GM23338 (cell line): ENCODE measurements at regions not wholly inside any gene's neighbourhood (a gene's known extent, or its start where the extent isn't known, plus 50 kb on each side); places are given as distances from the start of the nearest gene placed in this dataset.

Source experiments
- ATAC-seq: fragments of 200-7000 bp; cut with Tn5 transposase; 3 replicates; pipeline ENCODE4 v1.9.1; 2020
- DNase-seq: peaks from one replicate; pipeline ENCODE4 v3.0.0-alpha.2; 2015; ENCODE audit warnings: low spot score
- H2AFZ ChIP-seq: fragments of 200-600 bp; sonication (generic); 2 replicates; pipeline ENCODE4 v1.8.0; 2016; ENCODE audit warnings: antibody characterized with exemption, mild to moderate bottlenecking, moderate library complexity
- H3F3A ChIP-seq: fragments of 200-600 bp; sonication (generic); replicated peaks from 2 replicates; pipeline ENCODE4 v1.8.0; 2017; ENCODE audit warnings: antibody characterized with exemption, mixed run types, low read depth
- H3K27ac ChIP-seq: fragments of 200-600 bp; sonication (generic); 2 replicates; pipeline ENCODE4 v1.6.1; 2016; ENCODE audit warnings: low read depth
- H3K27me3 ChIP-seq: fragments of 200-600 bp; sonication (generic); 2 replicates; pipeline ENCODE4 v1.8.0; 2016; ENCODE audit warnings: mild to moderate bottlenecking, mixed run types, moderate library complexity; ENCODE audit not compliant: insufficient read depth
- H3K36me3 ChIP-seq: fragments of 200-600 bp; sonication (generic); 2 replicates; pipeline ENCODE4 v1.8.0; 2016; ENCODE audit warnings: mild to moderate bottlenecking; ENCODE audit not compliant: insufficient read depth
- H3K4me1 ChIP-seq: fragments of 200-600 bp; sonication (generic); 2 replicates; pipeline ENCODE4 v1.8.0; 2016; ENCODE audit warnings: mild to moderate bottlenecking, moderate library complexity; ENCODE audit not compliant: insufficient read depth
- H3K4me2 ChIP-seq: fragments of 200-600 bp; sonication (generic); 2 replicates; pipeline ENCODE4 v1.7.1; 2017; ENCODE audit warnings: mixed run types
- H3K4me3 ChIP-seq: fragments of 200-600 bp; sonication (generic); 2 replicates; pipeline ENCODE4 v1.6.1; 2016; ENCODE audit warnings: mixed run types
- H3K79me2 ChIP-seq: fragments of 200-600 bp; sonication (generic); replicated peaks from 2 replicates; pipeline ENCODE4 v1.8.0; 2017; ENCODE audit warnings: mild to moderate bottlenecking; ENCODE audit not compliant: insufficient read depth
- H3K9me2 ChIP-seq: fragments of 200-600 bp; sonication (generic); 2 replicates; pipeline ENCODE4 v1.8.0; 2017; ENCODE audit not compliant: insufficient read depth
- H4K20me1 ChIP-seq: fragments of 200-600 bp; sonication (generic); replicated peaks from 2 replicates; pipeline ENCODE4 v1.8.0; 2017; ENCODE audit warnings: mild to moderate bottlenecking; ENCODE audit not compliant: insufficient read depth
- H3K27ac Mint-ChIP-seq: 2 replicates; pipeline ENCODE4 v1.8.0; 2020; ENCODE audit warnings: inconsistent platforms, mild to moderate bottlenecking, moderate library complexity, mixed read lengths
- H3K27me3 Mint-ChIP-seq: 3 replicates; pipeline ENCODE4 v1.8.0; 2022; ENCODE audit warnings: low read depth, mild to moderate bottlenecking, moderate library complexity, mixed read lengths, inconsistent platforms; ENCODE audit not compliant: insufficient read depth, poor library complexity
- H3K36me3 Mint-ChIP-seq: 3 replicates; pipeline ENCODE4 v1.8.0; 2021; ENCODE audit warnings: low read depth, mild to moderate bottlenecking, inconsistent platforms, moderate library complexity, mixed read lengths
- H3K4me1 Mint-ChIP-seq: 3 replicates; pipeline ENCODE4 v1.8.0; 2020; ENCODE audit warnings: mild to moderate bottlenecking, inconsistent platforms, mixed read lengths
- H3K4me3 Mint-ChIP-seq: 3 replicates; pipeline ENCODE4 v1.8.0; 2021; ENCODE audit warnings: moderate library complexity, mild to moderate bottlenecking, inconsistent platforms, mixed read lengths
- H3K9me3 Mint-ChIP-seq: 3 replicates; pipeline ENCODE4 v1.8.0; 2020; ENCODE audit warnings: moderate library complexity, mild to moderate bottlenecking, inconsistent platforms, mixed read lengths
- CREB1 ChIP-seq: fragments of 250-450 bp; sonication (Bioruptor Pico); IDR thresholded peaks from 2 replicates; pipeline ENCODE4 v1.5.0; 2020; ENCODE audit warnings: low read depth, mild to moderate bottlenecking, moderate library complexity
- CTCF ChIP-seq, 2 experiments: fragments of 200-600 bp in 1 of 2; sonication (generic) in 1 of 2; conservative IDR thresholded peaks; 2 replicates each; pipeline versions ENCODE4 v1.5.1 to v1.6.1; 2016 to 2017; ENCODE audit warnings: antibody characterized with exemption in 2 of 2, low read depth in 2 of 2, mild to moderate bottlenecking in 2 of 2, moderate library complexity in 1 of 2
- EZH2 ChIP-seq: fragments of 200-600 bp; sonication (generic); IDR thresholded peaks from one replicate; pipeline ENCODE4 v1.8.0; 2017; ENCODE audit warnings: antibody characterized with exemption, mild to moderate bottlenecking, low read depth; ENCODE audit not compliant: unreplicated experiment
- EZH2phosphoT487 ChIP-seq: fragments of 200-600 bp; sonication (generic); IDR thresholded peaks from one replicate; pipeline ENCODE4 v1.8.1; 2018; ENCODE audit warnings: antibody characterized with exemption; ENCODE audit not compliant: unreplicated experiment
- POLR2AphosphoS5 ChIP-seq: IDR thresholded peaks from 2 replicates; pipeline ENCODE4 v1.6.1; 2016; ENCODE audit warnings: antibody characterized with exemption, low read depth
- STAT1 ChIP-seq: IDR thresholded peaks from one replicate; pipeline ENCODE4 v1.6.1; 2016; ENCODE audit warnings: antibody characterized with exemption; ENCODE audit not compliant: unreplicated experiment
- ZNF114 ChIP-seq: fragments of 250-450 bp; sonication (Bioruptor Pico); IDR thresholded peaks from 2 replicates; pipeline ENCODE4 v1.5.0; 2020; ENCODE audit warnings: mild to moderate bottlenecking, moderate library complexity
- ZNF331 ChIP-seq: fragments of 250-450 bp; sonication (Bioruptor Pico); IDR thresholded peaks from 2 replicates; pipeline ENCODE4 v1.5.0; 2020; ENCODE audit warnings: low read depth, mild to moderate bottlenecking, moderate library complexity
- TF ChIP-seq, protein P1 (sequence below): IDR thresholded peaks from one replicate; pipeline ENCODE4 v1.6.1; 2018; ENCODE audit warnings: antibody characterized with exemption; ENCODE audit not compliant: unreplicated experiment
- TF ChIP-seq, protein P2 (sequence below): IDR thresholded peaks from 2 replicates; pipeline ENCODE4 v1.6.1; 2016; ENCODE audit warnings: antibody characterized with exemption

DNA sequence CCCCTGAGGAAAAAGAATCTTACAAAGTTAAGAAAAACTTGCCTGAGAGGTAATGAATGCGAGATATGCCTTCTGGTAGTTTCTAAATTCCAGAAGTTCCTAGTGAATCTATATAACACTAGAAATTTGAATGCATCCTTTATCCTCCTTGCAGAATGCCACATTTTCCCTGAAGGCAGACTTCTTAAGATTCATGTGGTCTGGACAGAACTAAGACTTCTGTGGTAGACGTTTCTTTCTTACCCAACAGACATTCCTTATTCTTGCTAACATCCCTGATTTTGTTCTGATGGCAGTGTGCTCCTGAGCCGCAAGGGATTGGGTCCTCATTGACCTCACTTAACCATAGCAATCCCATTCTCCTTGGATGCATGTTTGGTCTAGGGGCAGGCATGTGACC is 121.3 kb upstream of the PAPPA2 start:
- Histone ChIP-seq H3K4me2 (no peak overlapping the region), H3K9me2 (no peaks in the 10 kb centered on the region; the same call in 1 of the 2 replicates), H3K27ac (no peak overlapping the region), H4K20me1 (no peaks in the 10 kb centered on the region), H2AFZ (no peak overlapping the region), H3K79me2 (no peaks in the 10 kb centered on the region), H3K27me3 (no peaks in the 10 kb centered on the region), H3K4me3 (no peak overlapping the region), H3K36me3 (peaks cover 3% of the 10 kb centered on the region; the same call in 1 of the 2 replicates), H3F3A (no peaks in the 10 kb centered on the region), H3K4me1 (no peaks in the 10 kb centered on the region)
- H3K27me3 Mint-ChIP-seq: peaks cover 2% of the 10 kb centered on the region
- peaks cover 19% of the 10 kb centered on the region; the same call in 2 of the 3 replicates for H3K36me3 Mint-ChIP-seq
- DNase-seq (no peak), ATAC-seq (no peak)
- H3K27ac Mint-ChIP-seq: no peak overlapping the region
- H3K4me3 Mint-ChIP-seq: no peak overlapping the region
- no peaks in the 10 kb centered on the region for H3K4me1 Mint-ChIP-seq
- peaks cover 28% of the 10 kb centered on the region for H3K9me3 Mint-ChIP-seq
- no peak for TF ChIP-seq CREB1
- TF ChIP-seq ZNF331 (CRISPR knock-in tag): no peak
- no peak for TF ChIP-seq EZH2
- TF ChIP-seq POLR2AphosphoS5: no peak
- TF ChIP-seq ZNF114 (CRISPR knock-in tag): no peak
- TF ChIP-seq, protein P1, sequence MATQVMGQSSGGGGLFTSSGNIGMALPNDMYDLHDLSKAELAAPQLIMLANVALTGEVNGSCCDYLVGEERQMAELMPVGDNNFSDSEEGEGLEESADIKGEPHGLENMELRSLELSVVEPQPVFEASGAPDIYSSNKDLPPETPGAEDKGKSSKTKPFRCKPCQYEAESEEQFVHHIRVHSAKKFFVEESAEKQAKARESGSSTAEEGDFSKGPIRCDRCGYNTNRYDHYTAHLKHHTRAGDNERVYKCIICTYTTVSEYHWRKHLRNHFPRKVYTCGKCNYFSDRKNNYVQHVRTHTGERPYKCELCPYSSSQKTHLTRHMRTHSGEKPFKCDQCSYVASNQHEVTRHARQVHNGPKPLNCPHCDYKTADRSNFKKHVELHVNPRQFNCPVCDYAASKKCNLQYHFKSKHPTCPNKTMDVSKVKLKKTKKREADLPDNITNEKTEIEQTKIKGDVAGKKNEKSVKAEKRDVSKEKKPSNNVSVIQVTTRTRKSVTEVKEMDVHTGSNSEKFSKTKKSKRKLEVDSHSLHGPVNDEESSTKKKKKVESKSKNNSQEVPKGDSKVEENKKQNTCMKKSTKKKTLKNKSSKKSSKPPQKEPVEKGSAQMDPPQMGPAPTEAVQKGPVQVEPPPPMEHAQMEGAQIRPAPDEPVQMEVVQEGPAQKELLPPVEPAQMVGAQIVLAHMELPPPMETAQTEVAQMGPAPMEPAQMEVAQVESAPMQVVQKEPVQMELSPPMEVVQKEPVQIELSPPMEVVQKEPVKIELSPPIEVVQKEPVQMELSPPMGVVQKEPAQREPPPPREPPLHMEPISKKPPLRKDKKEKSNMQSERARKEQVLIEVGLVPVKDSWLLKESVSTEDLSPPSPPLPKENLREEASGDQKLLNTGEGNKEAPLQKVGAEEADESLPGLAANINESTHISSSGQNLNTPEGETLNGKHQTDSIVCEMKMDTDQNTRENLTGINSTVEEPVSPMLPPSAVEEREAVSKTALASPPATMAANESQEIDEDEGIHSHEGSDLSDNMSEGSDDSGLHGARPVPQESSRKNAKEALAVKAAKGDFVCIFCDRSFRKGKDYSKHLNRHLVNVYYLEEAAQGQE: no peak

GRCh38 chr1:176338877-176339276 is 124.1 kb upstream of the PAPPA2 start:
- ATAC-seq: no peak
- H3K36me3 ChIP-seq: 0 out of 2 replicates have a peak, but pooled peaks cover 3% of the 10 kb centered on the region
- no peak overlapping the region for H3K27ac Mint-ChIP-seq
- no peaks in the 10 kb centered on the region for H3K27me3 Mint-ChIP-seq
- no peaks in the 10 kb centered on the region for H4K20me1 ChIP-seq
- H3K4me3 ChIP-seq: no peak overlapping the region
- H3K36me3 Mint-ChIP-seq: peaks cover 1% of the 10 kb centered on the region; the same call in 1 of the 3 replicates
- H3F3A ChIP-seq: no peaks in the 10 kb centered on the region
- no peaks in the 10 kb centered on the region; the same call in 1 of the 2 replicates for H3K9me2 ChIP-seq
- no peaks in the 10 kb centered on the region for H3K4me1 Mint-ChIP-seq
- H3K4me2 ChIP-seq: no peak overlapping the region
- H3K27me3 ChIP-seq: no peaks in the 10 kb centered on the region
- H2AFZ ChIP-seq: no peak overlapping the region
- no peak overlapping the region for H3K4me3 Mint-ChIP-seq
- no peaks in the 10 kb centered on the region for H3K4me1 ChIP-seq
- DNase-seq: no peak
- no peaks in the 10 kb centered on the region for H3K79me2 ChIP-seq
- peaks cover 8% of the 10 kb centered on the region for H3K9me3 Mint-ChIP-seq
- no peak overlapping the region for H3K27ac ChIP-seq
- TF ChIP-seq STAT1 (no peak), EZH2phosphoT487 (no peak), ZNF331 (CRISPR knock-in tag) (no peak), CTCF (conservative IDR thresholded peaks at IDR 0.05; ENCODE audit: low read depth in 2 of 2) (no peak), EZH2 (no peak), CREB1 (no peak)
- TF ChIP-seq, protein P1: no peak
- TF ChIP-seq, protein P2, sequence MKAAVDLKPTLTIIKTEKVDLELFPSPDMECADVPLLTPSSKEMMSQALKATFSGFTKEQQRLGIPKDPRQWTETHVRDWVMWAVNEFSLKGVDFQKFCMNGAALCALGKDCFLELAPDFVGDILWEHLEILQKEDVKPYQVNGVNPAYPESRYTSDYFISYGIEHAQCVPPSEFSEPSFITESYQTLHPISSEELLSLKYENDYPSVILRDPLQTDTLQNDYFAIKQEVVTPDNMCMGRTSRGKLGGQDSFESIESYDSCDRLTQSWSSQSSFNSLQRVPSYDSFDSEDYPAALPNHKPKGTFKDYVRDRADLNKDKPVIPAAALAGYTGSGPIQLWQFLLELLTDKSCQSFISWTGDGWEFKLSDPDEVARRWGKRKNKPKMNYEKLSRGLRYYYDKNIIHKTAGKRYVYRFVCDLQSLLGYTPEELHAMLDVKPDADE: no peak
